ENCODE measurements at regions not wholly inside any gene's neighbourhood (a gene's known extent, or its start where the extent isn't known, plus 50 kb on each side); places are given as distances from the start of the nearest gene placed in this dataset.

- no peak for TF ChIP-seq CTCF (IDR thresholded peaks at IDR 0.05 in 2 of 3, conservative IDR thresholded peaks at IDR 0.05 in 1 of 3; ENCODE audit: control insufficient read depth in 2 of 3, extremely low read depth in 1 of 3, insufficient read depth in 1 of 3, low read depth in 3 of 3, low read length in 3 of 3)
- TF ChIP-seq RAD21 (IDR thresholded peaks at IDR 0.05; ENCODE audit: insufficient read depth, low read depth, low read length), result no peak
- no peak for TF ChIP-seq E4F1 (IDR thresholded peaks at IDR 0.05; ENCODE audit: borderline replicate concordance, partially characterized antibody)
- no peak for TF ChIP-seq CREB1 (IDR thresholded peaks at IDR 0.05; ENCODE audit: low read depth)
- TF ChIP-seq TCF12 (IDR thresholded peaks at IDR 0.05; ENCODE audit: low read depth, low read length), result no peak
- TF ChIP-seq KLF5 (IDR thresholded peaks at IDR 0.05; ENCODE audit: partially characterized antibody), result no peak
- no peak for TF ChIP-seq CHD4 (IDR thresholded peaks at IDR 0.05)
- TF ChIP-seq TAF1 (IDR thresholded peaks at IDR 0.05; ENCODE audit: borderline replicate concordance, low read depth, low read length), result no peak
- TF ChIP-seq TARDBP (IDR thresholded peaks at IDR 0.05; ENCODE audit: borderline replicate concordance), result no peak
- no peak for TF ChIP-seq ZBTB40 (IDR thresholded peaks at IDR 0.05; ENCODE audit: borderline replicate concordance)
- TF ChIP-seq EP300 (IDR thresholded peaks at IDR 0.05; ENCODE audit: borderline replicate concordance in 1 of 2, control insufficient read depth in 1 of 2, low read depth in 2 of 2, low read length in 2 of 2), result no peak
Measured at GRCh38 chr13:111908981-111909380, 158.0 kb upstream of the SOX1 start.

All from GM12878 (cell line).